HCT116 (cell line): ENCODE measurements at regions not wholly inside any gene's neighbourhood (a gene's known extent, or its start where the extent isn't known, plus 50 kb on each side); places are given as distances from the start of the nearest gene placed in this dataset.

Source experiments
- ATAC-seq: fragments of 200-7000 bp; cut with Tn5 transposase; 2 replicates; pipeline ENCODE4 v1.9.1; 2020; ENCODE audit warnings: mild to moderate bottlenecking, moderate library complexity
- BruUV-seq: library from RNA; stranded (reverse); fragments of 400-500 nt; replicated peaks from 2 replicates; lab custom pipeline; 2021; lab: Mats Ljungman, UMichigan
- CTCF ChIA-PET: fragments of 300-600 bp; sonication (Branson Sonifier 250); formaldehyde crosslinking; loops from one replicate; lab custom pipeline; 2021; ENCODE audit warnings: antibody characterized with exemption; lab: Charles Lee
- POLR2A ChIA-PET: fragments of 300-600, 350-600 bp; sonication (Branson Sonifier 250); formaldehyde crosslinking; loops from one replicate; lab custom pipeline; 2021; ENCODE audit warnings: antibody characterized with exemption; lab: Charles Lee
- RAD21 ChIA-PET, 2 experiments: fragments of 300-600 bp; sonication (Branson Sonifier 250); formaldehyde crosslinking; loops; one replicate each; lab custom pipeline; 2023; ENCODE audit warnings: low total read pairs in 2 of 2; ENCODE audit not compliant: uncharacterized antibody in 2 of 2, unreplicated experiment in 2 of 2, low non-redundant PET in 1 of 2; lab: Charles Lee
- DNase-seq: peaks from one replicate; pipeline ENCODE4 v3.0.0-alpha.2; 2010; ENCODE audit warnings: low read depth, low spot score
- H2AFZ ChIP-seq: fragments of 200-600 bp; shearing (Covaris generic), sonication (generic); 2 replicates; pipeline ENCODE4 v1.6.1; 2017; ENCODE audit warnings: low read depth, mixed run types, mixed read lengths, antibody characterized with exemption, low read length; ENCODE audit not compliant: poor library complexity, severe bottlenecking
- H3K27ac ChIP-seq: 2 replicates; pipeline ENCODE4 v1.5.1; 2012; ENCODE audit warnings: low read depth, low read length
- H3K27me3 ChIP-seq: fragments of 200-600 bp; sonication (generic); 2 replicates; pipeline ENCODE4 v1.6.1; 2016; ENCODE audit warnings: mixed run types, low read length, mixed read lengths; ENCODE audit not compliant: insufficient read depth
- H3K36me3 ChIP-seq, 2 experiments: fragments of 200-500 bp in 1 of 2; fragments of 200-600 bp in 1 of 2; sonication (Bioruptor generic) in 1 of 2; sonication (generic) in 1 of 2; 2 replicates each; pipeline versions ENCODE4 v1.5.1 to v1.6.1; 2014 to 2016; ENCODE audit warnings: low read length in 2 of 2, inconsistent platforms in 1 of 2, mixed read lengths in 1 of 2, mixed run types in 1 of 2; ENCODE audit not compliant: insufficient read depth in 2 of 2, control insufficient read depth in 1 of 2
- H3K4me1 ChIP-seq, 2 experiments: fragments of 200-600 bp in 1 of 2; sonication (generic) in 1 of 2; 2 replicates each; pipeline versions ENCODE4 v1.5.1 to v1.6.1; 2012 to 2017; ENCODE audit warnings: low read length in 2 of 2, inconsistent platforms in 1 of 2, mild to moderate bottlenecking in 1 of 2, mixed read lengths in 1 of 2, mixed run types in 1 of 2, moderate library complexity in 1 of 2; ENCODE audit not compliant: insufficient read depth in 2 of 2, control insufficient read depth in 1 of 2
- H3K4me2 ChIP-seq: fragments of 200-600 bp; sonication (generic); 2 replicates; pipeline ENCODE4 v1.6.1; 2017; ENCODE audit warnings: mixed run types, low read length, mixed read lengths
- H3K4me3 ChIP-seq, 2 experiments: fragments of 200-600 bp in 1 of 2; sonication (generic) in 1 of 2; replicated peaks in 1 of 2; 2 replicates each; pipeline ENCODE4 v1.5.1; 2011 to 2016; ENCODE audit warnings: low read length in 2 of 2, control low read depth in 1 of 2, low read depth in 1 of 2, mild to moderate bottlenecking in 1 of 2, mixed read lengths in 1 of 2, mixed run types in 1 of 2
- H3K79me2 ChIP-seq: fragments of 200-600 bp; sonication (generic); 2 replicates; pipeline ENCODE4 v1.6.1; 2017; ENCODE audit warnings: mild to moderate bottlenecking, mixed run types, low read length, moderate library complexity, mixed read lengths; ENCODE audit not compliant: insufficient read depth
- H3K9ac ChIP-seq: fragments of 200-600 bp; sonication (generic); 2 replicates; pipeline ENCODE4 v1.6.1; 2016; ENCODE audit warnings: low read length, mixed read lengths
- H3K9me2 ChIP-seq: fragments of 200-600 bp; sonication (generic), shearing (Covaris generic); 2 replicates; pipeline ENCODE4 v1.6.1; 2017; ENCODE audit warnings: mixed run types, mild to moderate bottlenecking, moderate library complexity; ENCODE audit not compliant: insufficient read depth
- H3K9me3 ChIP-seq, 2 experiments: fragments of 200-500 bp in 1 of 2; fragments of 200-600 bp in 1 of 2; sonication (Bioruptor generic) in 1 of 2; sonication (generic) in 1 of 2; 2 replicates each; pipeline ENCODE4 v1.6.1; 2014 to 2017; ENCODE audit warnings: low read length in 2 of 2, mixed read lengths in 2 of 2, inconsistent platforms in 1 of 2, low read depth in 1 of 2, mild to moderate bottlenecking in 1 of 2, mixed run types in 1 of 2, moderate library complexity in 1 of 2; ENCODE audit not compliant: control insufficient read depth in 1 of 2, insufficient read depth in 1 of 2
- H4K20me1 ChIP-seq: fragments of 200-600 bp; sonication (generic), shearing (Covaris generic); 2 replicates; pipeline ENCODE4 v1.6.1; 2017; ENCODE audit warnings: mixed run types, mild to moderate bottlenecking, moderate library complexity; ENCODE audit not compliant: insufficient read depth
- CBX3 ChIP-seq: IDR thresholded peaks from 2 replicates; pipeline ENCODE4 v1.6.1; 2012; ENCODE audit warnings: low read depth
- ELF1 ChIP-seq: IDR thresholded peaks from 2 replicates; pipeline ENCODE4 v1.6.1; 2012; ENCODE audit warnings: low read depth, borderline replicate concordance
- JUND ChIP-seq: IDR thresholded peaks from 2 replicates; pipeline ENCODE4 v1.6.1; 2012
- POLR2A ChIP-seq: IDR thresholded peaks from 2 replicates; pipeline ENCODE4 v1.7.0; 2011; ENCODE audit warnings: borderline replicate concordance; ENCODE audit not compliant: insufficient read depth, insufficient read length; ENCODE audit errors: extremely low read depth
- POLR2AphosphoS5 ChIP-seq: IDR thresholded peaks from 2 replicates; pipeline ENCODE4 v1.6.1; 2011; ENCODE audit warnings: mild to moderate bottlenecking, low read depth, low read length, moderate library complexity
- RAD21 ChIP-seq: IDR thresholded peaks from 2 replicates; pipeline ENCODE4 v1.6.1; 2012; ENCODE audit warnings: low read depth, mild to moderate bottlenecking
- SIN3A ChIP-seq: IDR thresholded peaks from 2 replicates; pipeline ENCODE4 v1.6.1; 2012; ENCODE audit warnings: low read depth
- SP1 ChIP-seq: IDR thresholded peaks from 2 replicates; pipeline ENCODE4 v1.6.1; 2012; ENCODE audit warnings: low read depth
- ZFX ChIP-seq: fragments of 450-650 bp; IDR thresholded peaks from 2 replicates; pipeline ENCODE4 v1.6.1; 2017
- ZNF274 ChIP-seq: fragments of 200-500 bp; sonication (Bioruptor generic); IDR thresholded peaks from 2 replicates; pipeline ENCODE4 v1.6.1; 2014; ENCODE audit warnings: mild to moderate bottlenecking, low read depth, low read length, inconsistent platforms
- intact Hi-C: fragments of 100-400 bp; cut with micrococcal nuclease; formaldehyde crosslinking; loops from 2 replicates; pipeline ENCODE4 v1.10.0; 2022
- TF ChIP-seq, protein P1 (sequence below): IDR thresholded peaks from 2 replicates; pipeline ENCODE4 v1.6.1; 2012
- TF ChIP-seq, protein P2 (sequence below), 3 experiments: fragments of 200-600 bp in 1 of 3; sonication (generic) in 1 of 3; IDR thresholded peaks in 2 of 3; conservative IDR thresholded peaks in 1 of 3; 2 replicates each; pipeline ENCODE4 v1.5.1; 2012 to 2017; ENCODE audit warnings: low read depth in 2 of 3, low read length in 2 of 3, antibody characterized with exemption in 1 of 3, borderline replicate concordance in 1 of 3, control low read depth in 1 of 3, mild to moderate bottlenecking in 1 of 3, mixed read lengths in 1 of 3, mixed run types in 1 of 3, moderate library complexity in 1 of 3; ENCODE audit not compliant: insufficient read depth in 1 of 3
- TF ChIP-seq, protein P3 (sequence below): IDR thresholded peaks from 2 replicates; pipeline ENCODE4 v1.6.1; 2012

DNA sequence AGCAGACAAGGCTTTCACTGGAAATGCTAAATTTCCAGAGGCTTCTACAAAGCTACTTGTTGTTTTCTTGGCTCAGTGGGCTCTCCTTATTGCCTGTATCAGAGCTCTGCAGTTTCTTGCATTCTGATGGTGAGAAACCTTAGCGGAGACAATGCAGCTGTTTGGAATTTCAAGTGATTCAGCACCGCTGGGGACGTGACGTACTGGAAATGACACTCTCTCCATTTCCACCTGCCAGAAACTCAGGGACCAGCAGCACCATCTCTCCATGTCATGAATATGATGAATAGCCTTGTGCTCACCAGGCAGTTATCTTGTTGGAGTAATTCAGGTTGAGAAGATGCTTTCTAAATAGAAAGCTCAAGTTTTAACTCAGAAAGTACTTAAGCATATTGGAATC, 497.2 kb upstream of the DEPDC1 start:
- ChIA-PET RAD21 (no interaction called here), POLR2A (no interaction called here), CTCF (no interaction called here)
- no peak for ATAC-seq
- Histone ChIP-seq H3K9me2 (no peaks in the 10 kb centered on the region), H4K20me1 (no peaks in the 10 kb centered on the region), H3K4me1 (no peaks in the 10 kb centered on the region), H3K4me3 (no peak overlapping the region), H3K9me3 (no peaks in the 10 kb centered on the region), H3K9ac (no peak overlapping the region), H2AFZ (no peak overlapping the region), H3K79me2 (no peaks in the 10 kb centered on the region), H3K27me3 (no peaks in the 10 kb centered on the region), H3K4me2 (no peak overlapping the region), H3K36me3 (no peaks in the 10 kb centered on the region), H3K27ac (no peak overlapping the region)
- intact Hi-C loops: no loop called here
- TF ChIP-seq, protein P1, sequence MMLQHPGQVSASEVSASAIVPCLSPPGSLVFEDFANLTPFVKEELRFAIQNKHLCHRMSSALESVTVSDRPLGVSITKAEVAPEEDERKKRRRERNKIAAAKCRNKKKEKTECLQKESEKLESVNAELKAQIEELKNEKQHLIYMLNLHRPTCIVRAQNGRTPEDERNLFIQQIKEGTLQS: no peak
- BruUV-seq: no TSS peak
- no peak for DNase-seq

DNA sequence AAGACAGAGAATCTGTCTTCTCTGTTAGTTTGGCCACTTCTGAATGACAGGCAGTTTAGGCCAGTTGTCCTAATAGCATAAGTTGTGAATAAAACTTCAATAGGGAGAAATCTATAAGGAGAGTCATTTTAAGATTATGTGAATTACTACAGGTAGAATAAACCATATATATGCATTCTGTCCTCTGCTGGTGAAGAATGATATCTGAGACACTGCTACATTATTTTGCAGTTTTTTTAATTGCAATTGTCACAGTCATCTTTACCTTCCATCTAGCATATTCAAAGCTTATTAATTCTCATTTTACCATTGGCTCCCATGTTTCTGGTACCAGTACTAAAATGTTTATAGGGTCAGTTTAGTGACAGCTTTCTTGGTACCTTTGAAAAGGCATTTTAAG, 519.6 kb upstream of the DEPDC1 start:
- CTCF ChIA-PET: interaction anchor here (0.6 to 1.3 kb wide), 2 partner anchors 38 to 196 kb away, joined by 4 to 6 read pairs; no protein-coding TSS in a partner anchor
- no peaks in the 10 kb centered on the region for H3K36me3 ChIP-seq
- no peaks in the 10 kb centered on the region for H3K9me2 ChIP-seq
- no peaks in the 10 kb centered on the region for H4K20me1 ChIP-seq
- no peak overlapping the region for H3K27ac ChIP-seq
- H2AFZ ChIP-seq: no peak overlapping the region
- H3K4me2 ChIP-seq: no peak overlapping the region
- no peak overlapping the region for H3K9ac ChIP-seq
- no peaks in the 10 kb centered on the region for H3K27me3 ChIP-seq
- no TSS peak for BruUV-seq
- no peaks in the 10 kb centered on the region for H3K9me3 ChIP-seq
- DNase-seq (no peak), ATAC-seq (no peak)
- RAD21 ChIA-PET: interaction anchor here in 1 of 2 experiments (0.6 kb wide), 1 partner anchor 1165 kb away, joined by 3 read pairs; no protein-coding TSS in a partner anchor
- TF ChIP-seq POLR2AphosphoS5 (no peak), ZFX (no peak), JUND (no peak), ZNF274 (no peak), ELF1 (no peak), CBX3 (no peak), SP1 (no peak), RAD21 (peak; percentile 27; the same call in 1 of the 2 replicates), POLR2A (no peak), SIN3A (no peak)
- TF ChIP-seq, protein P2, sequence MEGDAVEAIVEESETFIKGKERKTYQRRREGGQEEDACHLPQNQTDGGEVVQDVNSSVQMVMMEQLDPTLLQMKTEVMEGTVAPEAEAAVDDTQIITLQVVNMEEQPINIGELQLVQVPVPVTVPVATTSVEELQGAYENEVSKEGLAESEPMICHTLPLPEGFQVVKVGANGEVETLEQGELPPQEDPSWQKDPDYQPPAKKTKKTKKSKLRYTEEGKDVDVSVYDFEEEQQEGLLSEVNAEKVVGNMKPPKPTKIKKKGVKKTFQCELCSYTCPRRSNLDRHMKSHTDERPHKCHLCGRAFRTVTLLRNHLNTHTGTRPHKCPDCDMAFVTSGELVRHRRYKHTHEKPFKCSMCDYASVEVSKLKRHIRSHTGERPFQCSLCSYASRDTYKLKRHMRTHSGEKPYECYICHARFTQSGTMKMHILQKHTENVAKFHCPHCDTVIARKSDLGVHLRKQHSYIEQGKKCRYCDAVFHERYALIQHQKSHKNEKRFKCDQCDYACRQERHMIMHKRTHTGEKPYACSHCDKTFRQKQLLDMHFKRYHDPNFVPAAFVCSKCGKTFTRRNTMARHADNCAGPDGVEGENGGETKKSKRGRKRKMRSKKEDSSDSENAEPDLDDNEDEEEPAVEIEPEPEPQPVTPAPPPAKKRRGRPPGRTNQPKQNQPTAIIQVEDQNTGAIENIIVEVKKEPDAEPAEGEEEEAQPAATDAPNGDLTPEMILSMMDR (IDR thresholded peaks at IDR 0.05 in 2 of 3, conservative IDR thresholded peaks at IDR 0.05 in 1 of 3; ENCODE audit: borderline replicate concordance in 1 of 3, insufficient read depth in 1 of 3, low read depth in 2 of 3, low read length in 2 of 3): peak in 2 of 3 experiments; percentile 14 to 44; a peak in 3 of 6 replicates
- TF ChIP-seq, protein P3, sequence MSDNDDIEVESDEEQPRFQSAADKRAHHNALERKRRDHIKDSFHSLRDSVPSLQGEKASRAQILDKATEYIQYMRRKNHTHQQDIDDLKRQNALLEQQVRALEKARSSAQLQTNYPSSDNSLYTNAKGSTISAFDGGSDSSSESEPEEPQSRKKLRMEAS: no peak
- POLR2A ChIA-PET: no interaction called here
- intact Hi-C loops: loop anchor here (10.0 kb wide), 1 partner anchor 422 kb away; no protein-coding TSS in a partner anchor
- no peaks in the 10 kb centered on the region for H3K79me2 ChIP-seq
- no peaks in the 10 kb centered on the region for H3K4me1 ChIP-seq
- H3K4me3 ChIP-seq: no peak overlapping the region
